MM.1S (cell line): ENCODE measurements at regions not wholly inside any gene's neighbourhood (a gene's known extent, or its start where the extent isn't known, plus 50 kb on each side); places are given as distances from the start of the nearest gene placed in this dataset.

Experiments
- DNase-seq: peaks from one replicate; pipeline ENCODE4 v3.0.0-alpha.2; 2015
- H2AFZ ChIP-seq: fragments of 300-600 bp; sonication (generic); 2 replicates; pipeline ENCODE4 v1.6.0; 2016; ENCODE audit warnings: antibody characterized with exemption, low read length
- H3F3A ChIP-seq: fragments of 300-600 bp; sonication (generic); 2 replicates; pipeline ENCODE4 v1.6.1; 2016; ENCODE audit warnings: mild to moderate bottlenecking, antibody characterized with exemption, low read length, moderate library complexity, mixed read lengths; ENCODE audit not compliant: insufficient read depth
- H3K27ac ChIP-seq: fragments of 300-600 bp; sonication (generic); 2 replicates; pipeline ENCODE4 v1.5.1; 2016; ENCODE audit warnings: mild to moderate bottlenecking, low read length
- H3K27me3 ChIP-seq: fragments of 300-600 bp; sonication (generic); replicated peaks from 2 replicates; pipeline ENCODE4 v1.6.0; 2016; ENCODE audit warnings: low read length; ENCODE audit not compliant: insufficient read depth
- H3K36me3 ChIP-seq: fragments of 300-600 bp; sonication (generic); replicated peaks from 2 replicates; pipeline ENCODE4 v1.6.1; 2016; ENCODE audit warnings: mild to moderate bottlenecking, low read length, mixed read lengths; ENCODE audit not compliant: insufficient read depth
- H3K4me1 ChIP-seq: fragments of 300-600 bp; sonication (generic); 2 replicates; pipeline ENCODE4 v1.6.1; 2016; ENCODE audit warnings: low read length, mixed read lengths
- H3K4me2 ChIP-seq: fragments of 300-600 bp; sonication (generic); 2 replicates; pipeline ENCODE4 v1.6.0; 2016; ENCODE audit warnings: low read depth, low read length
- H3K4me3 ChIP-seq: fragments of 300-600 bp; sonication (generic); 2 replicates; pipeline ENCODE4 v1.5.1; 2016; ENCODE audit warnings: low read length, mixed read lengths
- H3K79me2 ChIP-seq: fragments of 300-600 bp; sonication (generic); 2 replicates; pipeline ENCODE4 v1.6.1; 2016; ENCODE audit warnings: mixed run types, low read length, mixed read lengths
- H3K9ac ChIP-seq: fragments of 300-600 bp; sonication (generic); 2 replicates; pipeline ENCODE4 v1.6.1; 2016; ENCODE audit warnings: low read length, mixed read lengths
- H3K9me2 ChIP-seq: fragments of 300-600 bp; sonication (generic); replicated peaks from 2 replicates; pipeline ENCODE4 v1.6.1; 2016; ENCODE audit warnings: mild to moderate bottlenecking, low read length, mixed read lengths; ENCODE audit not compliant: insufficient read depth
- H3K9me3 ChIP-seq: fragments of 300-600 bp; sonication (generic); replicated peaks from 2 replicates; pipeline ENCODE4 v1.6.1; 2016; ENCODE audit warnings: mild to moderate bottlenecking, low read length, mixed read lengths; ENCODE audit not compliant: insufficient read depth
- H4K20me1 ChIP-seq: fragments of 300-600 bp; sonication (generic); 2 replicates; pipeline ENCODE4 v1.6.1; 2016; ENCODE audit warnings: mild to moderate bottlenecking, low read length, moderate library complexity, mixed read lengths; ENCODE audit not compliant: insufficient read depth
- EZH2 ChIP-seq: fragments of 300-600 bp; sonication (generic); optimal IDR thresholded peaks from 2 replicates; pipeline ENCODE3; 2017; ENCODE audit warnings: low read depth, mild to moderate bottlenecking, antibody characterized with exemption, low read length, mixed read lengths
- EZH2phosphoT487 ChIP-seq: fragments of 300-600 bp; sonication (generic); IDR thresholded peaks from 2 replicates; pipeline ENCODE4 v1.6.1; 2018; ENCODE audit warnings: antibody characterized with exemption, low read length
- TF ChIP-seq, protein P1 (sequence below): fragments of 300-600 bp; sonication (generic); IDR thresholded peaks from 2 replicates; pipeline ENCODE4 v1.5.1; 2016; ENCODE audit warnings: antibody characterized with exemption, low read length, mixed read lengths

DNA sequence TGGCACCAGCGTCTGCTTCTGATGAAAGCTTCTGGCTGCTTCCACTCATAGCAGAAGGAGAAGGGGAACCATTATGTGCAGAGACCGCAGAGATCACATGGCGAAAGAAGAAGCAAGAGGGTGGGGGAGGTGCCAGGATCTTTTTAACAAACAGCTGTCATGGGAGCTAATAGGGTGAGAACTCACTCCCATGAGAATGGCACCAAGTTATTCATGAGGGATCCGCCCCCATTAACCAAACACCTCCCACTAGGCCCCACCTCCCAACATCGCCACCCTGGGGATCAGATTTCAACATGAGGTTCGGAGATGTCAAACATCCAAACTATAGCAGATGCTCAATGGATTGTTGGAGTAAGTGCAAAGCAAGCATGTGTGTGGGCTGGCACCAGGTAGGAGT is 125.8 kb upstream of the SLIT3 start:
- Histone ChIP-seq H4K20me1 (no peaks in the 10 kb centered on the region), H3K4me3 (no peak overlapping the region), H3K79me2 (no peaks in the 10 kb centered on the region), H3K27ac (no peak overlapping the region), H3K4me1 (no peaks in the 10 kb centered on the region), H3F3A (no peaks in the 10 kb centered on the region), H2AFZ (no peak overlapping the region), H3K9me3 (no peaks in the 10 kb centered on the region), H3K4me2 (no peak overlapping the region), H3K9me2 (no peaks in the 10 kb centered on the region), H3K36me3 (no peaks in the 10 kb centered on the region), H3K27me3 (no peaks in the 10 kb centered on the region), H3K9ac (no peak overlapping the region)
- no peak for DNase-seq
- TF ChIP-seq EZH2phosphoT487 (no peak), EZH2 (no peak)
- TF ChIP-seq, protein P1, sequence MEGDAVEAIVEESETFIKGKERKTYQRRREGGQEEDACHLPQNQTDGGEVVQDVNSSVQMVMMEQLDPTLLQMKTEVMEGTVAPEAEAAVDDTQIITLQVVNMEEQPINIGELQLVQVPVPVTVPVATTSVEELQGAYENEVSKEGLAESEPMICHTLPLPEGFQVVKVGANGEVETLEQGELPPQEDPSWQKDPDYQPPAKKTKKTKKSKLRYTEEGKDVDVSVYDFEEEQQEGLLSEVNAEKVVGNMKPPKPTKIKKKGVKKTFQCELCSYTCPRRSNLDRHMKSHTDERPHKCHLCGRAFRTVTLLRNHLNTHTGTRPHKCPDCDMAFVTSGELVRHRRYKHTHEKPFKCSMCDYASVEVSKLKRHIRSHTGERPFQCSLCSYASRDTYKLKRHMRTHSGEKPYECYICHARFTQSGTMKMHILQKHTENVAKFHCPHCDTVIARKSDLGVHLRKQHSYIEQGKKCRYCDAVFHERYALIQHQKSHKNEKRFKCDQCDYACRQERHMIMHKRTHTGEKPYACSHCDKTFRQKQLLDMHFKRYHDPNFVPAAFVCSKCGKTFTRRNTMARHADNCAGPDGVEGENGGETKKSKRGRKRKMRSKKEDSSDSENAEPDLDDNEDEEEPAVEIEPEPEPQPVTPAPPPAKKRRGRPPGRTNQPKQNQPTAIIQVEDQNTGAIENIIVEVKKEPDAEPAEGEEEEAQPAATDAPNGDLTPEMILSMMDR: no peak

DNA sequence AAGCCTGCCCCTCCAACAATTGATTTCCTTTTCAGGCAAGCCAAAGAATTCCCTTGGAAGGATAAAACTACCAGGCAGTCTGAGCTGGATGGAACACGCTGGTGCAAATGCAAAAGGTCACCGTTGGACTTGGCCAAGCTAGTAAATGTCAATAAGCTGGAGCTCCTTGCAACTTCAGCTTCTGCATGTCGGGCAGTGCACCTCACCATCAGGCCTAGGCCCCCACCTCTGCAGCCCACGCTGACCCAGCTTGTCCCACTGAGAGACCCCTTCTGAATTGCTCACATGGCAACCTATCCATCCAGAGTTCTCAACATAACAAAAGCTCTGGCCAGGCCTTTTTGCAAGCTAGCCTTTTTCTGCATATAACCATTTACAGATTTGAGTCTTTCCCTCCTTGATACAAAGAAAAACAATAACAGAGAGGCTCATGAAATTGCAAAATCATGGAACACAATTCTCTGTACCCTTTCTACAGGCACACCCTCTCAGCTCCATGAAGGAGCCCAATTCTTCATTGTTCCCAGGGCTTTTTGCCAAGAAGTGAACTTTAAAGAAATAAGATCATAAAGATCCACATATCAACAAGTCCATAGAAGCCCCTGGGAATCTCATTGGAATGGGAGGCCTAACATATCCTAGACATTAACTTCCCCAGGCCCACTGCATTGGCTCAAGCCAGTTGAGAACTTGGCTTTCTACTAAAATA is 123.9 kb upstream of the SLIT3 start:
- Histone ChIP-seq H3K27me3 (no peaks in the 10 kb centered on the region), H3K4me2 (no peak overlapping the region), H2AFZ (no peak overlapping the region), H3K36me3 (no peaks in the 10 kb centered on the region), H3K27ac (no peak overlapping the region), H3K4me1 (no peaks in the 10 kb centered on the region), H3K79me2 (no peaks in the 10 kb centered on the region), H3K9me2 (no peaks in the 10 kb centered on the region), H3K9ac (no peak overlapping the region), H3K9me3 (no peaks in the 10 kb centered on the region), H3F3A (no peaks in the 10 kb centered on the region), H4K20me1 (no peaks in the 10 kb centered on the region), H3K4me3 (no peak overlapping the region)
- DNase-seq: no peak
- TF ChIP-seq EZH2 (no peak), EZH2phosphoT487 (no peak)
- TF ChIP-seq, protein P1: no peak

DNA sequence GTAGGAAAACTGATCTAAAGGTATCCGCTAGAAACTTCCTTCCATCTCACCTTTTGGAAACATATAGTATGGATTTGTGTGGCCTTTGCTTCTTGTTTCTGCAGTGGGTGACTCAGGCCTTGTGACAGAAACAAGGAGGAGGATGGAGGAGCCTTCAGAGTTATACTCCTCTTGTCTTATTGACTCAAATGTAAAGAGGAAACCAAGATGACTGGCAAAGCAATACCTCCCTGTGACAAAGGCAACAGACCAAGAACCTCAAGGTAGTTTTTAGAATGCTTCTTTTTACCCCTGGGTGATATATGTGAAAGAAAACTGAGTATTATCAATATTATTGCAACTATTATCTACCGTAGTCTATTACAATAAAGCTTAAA is 123.3 kb upstream of the SLIT3 start:
- H2AFZ ChIP-seq: no peak overlapping the region
- H3K9me3 ChIP-seq: no peaks in the 10 kb centered on the region
- no peaks in the 10 kb centered on the region for H3K36me3 ChIP-seq
- H3K9ac ChIP-seq: no peak overlapping the region
- no peaks in the 10 kb centered on the region for H3F3A ChIP-seq
- no peaks in the 10 kb centered on the region for H3K4me1 ChIP-seq
- H3K79me2 ChIP-seq: no peaks in the 10 kb centered on the region
- no peaks in the 10 kb centered on the region for H3K9me2 ChIP-seq
- no peak overlapping the region for H3K4me3 ChIP-seq
- no peak overlapping the region for H3K27ac ChIP-seq
- no peak for DNase-seq
- no peak overlapping the region for H3K4me2 ChIP-seq
- H4K20me1 ChIP-seq: no peaks in the 10 kb centered on the region
- no peaks in the 10 kb centered on the region for H3K27me3 ChIP-seq
- TF ChIP-seq EZH2 (no peak), EZH2phosphoT487 (no peak)
- TF ChIP-seq, protein P1: no peak
